Body of pancreas (tissue), 4 donors: ENCODE measurements at regions not wholly inside any gene's neighbourhood (a gene's known extent, or its start where the extent isn't known, plus 50 kb on each side); places are given as distances from the start of the nearest gene placed in this dataset.

Source experiments
- CTCF ChIP-seq, 7 experiments: fragments of 450-650 bp in 4 of 7; fragments of 200-600 bp in 3 of 7; sonication (generic) in 3 of 7; IDR thresholded peaks; one replicate each; pipeline ENCODE4 v1.5.1; 2016 to 2019; ENCODE audit warnings: antibody characterized with exemption in 7 of 7
- POLR2A ChIP-seq, 3 donors: fragments of 450-650 bp; IDR thresholded peaks; one replicate each; pipeline ENCODE4 v1.6.1; 2016; ENCODE audit warnings: antibody characterized with exemption in 3 of 3, mild to moderate bottlenecking in 2 of 3

GRCh38 chr16:26995522-26995921 lies 71.2 kb upstream of the C16orf82 start:
- no peak for TF ChIP-seq CTCF (IDR thresholded peaks at IDR 0.05)
- TF ChIP-seq POLR2A (IDR thresholded peaks at IDR 0.05) = no peak
